ENCODE measurements at regions not wholly inside any gene's neighbourhood (a gene's known extent, or its start where the extent isn't known, plus 50 kb on each side); places are given as distances from the start of the nearest gene placed in this dataset.

GRCh38 chrX:3951859-3952258 lies 238.4 kb upstream of the PRKX start:
- H3K9me1 ChIP-seq (replicated peaks; ENCODE audit: control insufficient read depth, extremely low read depth, insufficient read depth, low read length), result no peaks in the 10 kb centered on the region
- H3K9ac ChIP-seq (replicated peaks; ENCODE audit: extremely low read depth, insufficient read depth, low read length), result no peak overlapping the region
- H4K20me1 ChIP-seq (replicated peaks; ENCODE audit: control insufficient read depth, extremely low read depth, insufficient read depth, low read length), result no peaks in the 10 kb centered on the region
- TF ChIP-seq POLR2A (IDR thresholded peaks at IDR 0.05; ENCODE audit: low read depth, low read length) (no peak), EZH2 (IDR thresholded peaks at IDR 0.05; ENCODE audit: borderline replicate concordance, low read depth, low read length, severe bottlenecking) (no peak), POLR2AphosphoS5 (IDR thresholded peaks at IDR 0.05; ENCODE audit: insufficient read depth, low read depth, low read length) (no peak), GATA2 (IDR thresholded peaks at IDR 0.05; ENCODE audit: insufficient read depth, insufficient read length, low read depth, low read length) (no peak), MYC (IDR thresholded peaks at IDR 0.05; ENCODE audit: low read depth, low read length) (no peak), JUN (IDR thresholded peaks at IDR 0.05; ENCODE audit: borderline replicate concordance, insufficient read depth, insufficient read length, low read depth) (no peak), MAX (IDR thresholded peaks at IDR 0.05; ENCODE audit: insufficient read depth, insufficient read length) (no peak), CTCF (IDR thresholded peaks at IDR 0.05; ENCODE audit: extremely low read depth in 1 of 2, insufficient read depth in 1 of 2, low read depth in 1 of 2, low read length in 2 of 2) (no peak), FOS (IDR thresholded peaks at IDR 0.05; ENCODE audit: borderline replicate concordance, insufficient read depth, low read length) (no peak)
- CTCF ChIA-PET, result no interaction called here
- dilution Hi-C loops (cut with MboI; ENCODE audit: extremely low pct_ligation_motif_present, low sequenced_read_pairs), result no loop called here
- no peaks in the 10 kb centered on the region for H3K9me3 ChIP-seq (replicated peaks; ENCODE audit: control insufficient read depth, insufficient read depth, low read length)
- H2AFZ ChIP-seq (ENCODE audit: low read depth, low read length), result no peak overlapping the region
- POLR2A ChIA-PET, result no interaction called here
- no peaks in the 10 kb centered on the region for H3K4me1 ChIP-seq (ENCODE audit: control insufficient read depth, extremely low read depth, insufficient read depth, low read length)
- no peaks in the 10 kb centered on the region for H3K27me3 ChIP-seq (ENCODE audit: control insufficient read depth in 2 of 2, insufficient read depth in 2 of 2, low read length in 2 of 2)
- H3K36me3 ChIP-seq (ENCODE audit: control insufficient read depth in 2 of 2, extremely low read depth in 1 of 2, insufficient read depth in 2 of 2, low read length in 2 of 2), result no peaks in the 10 kb centered on the region
- FAIRE-seq (no peak), DNase-seq (ENCODE audit: low read depth, low spot score) (no peak)
- BruUV-seq (replicated peaks), result no TSS peak
- H3K27ac ChIP-seq (ENCODE audit: insufficient read depth, low read depth, low read length), result no peak overlapping the region
- intact Hi-C loops (cut with micrococcal nuclease), result no loop called here
- H3K4me3 ChIP-seq (replicated peaks in 1 of 3; ENCODE audit: insufficient read depth in 1 of 3, low read depth in 1 of 3, low read length in 3 of 3), result no peak overlapping the region
- H3K79me2 ChIP-seq (ENCODE audit: control insufficient read depth, insufficient read depth, low read length), result no peaks in the 10 kb centered on the region
- H3K4me2 ChIP-seq (ENCODE audit: insufficient read depth, low read length), result no peak overlapping the region
